ENCODE measurements at regions not wholly inside any gene's neighbourhood (a gene's known extent, or its start where the extent isn't known, plus 50 kb on each side); places are given as distances from the start of the nearest gene placed in this dataset.
"Not testable (repeated sequence)": the region's sequence is repeated elsewhere in the genome, so short reads cannot be mapped to it uniquely, and the experiment has no call there.

- no peak for DNase-seq
Observed at GRCh38 chr14:82636426-82636825, 1102.8 kb upstream of the SEL1L start.

GRCh38 chr14:82641050-82641540 lies 1107.4 kb upstream of the SEL1L start:
- DNase-seq = no peak

- no peak for DNase-seq
Observed at GRCh38 chr14:82642425-82642824, 1108.8 kb upstream of the SEL1L start.

GRCh38 chr14:82647088-82647810 lies 1113.6 kb upstream of the SEL1L start:
- DNase-seq = no peak

- no peak for DNase-seq
Observed at GRCh38 chr14:82655770-82656169, 1122.1 kb upstream of the SEL1L start.

- DNase-seq = no peak
Observed at GRCh38 chr14:82657186-82657675, 1123.6 kb upstream of the SEL1L start.

- no peak for DNase-seq
Observed at GRCh38 chr14:82661258-82661657, 1127.6 kb upstream of the SEL1L start.

- DNase-seq = no peak
Observed at GRCh38 chr14:82667006-82667405, 1133.4 kb upstream of the SEL1L start.

GRCh38 chr14:82667501-82667900 lies 1133.8 kb upstream of the SEL1L start:
- no peak for DNase-seq

- no peak for DNase-seq
Observed at GRCh38 chr14:82676403-82676802, 1142.8 kb upstream of the SEL1L start.

- DNase-seq = no peak
Observed at GRCh38 chr14:82689948-82690347, 1156.3 kb upstream of the SEL1L start.

- DNase-seq = not testable (repeated sequence)
Observed at GRCh38 chr14:82691191-82691590, 1157.5 kb upstream of the SEL1L start.

GRCh38 chr14:82694820-82695219 lies 1161.2 kb upstream of the SEL1L start:
- DNase-seq = no peak

- no peak for DNase-seq
Observed at GRCh38 chr14:82704218-82704617, 1170.6 kb upstream of the SEL1L start.

- peak; percentile 24 for DNase-seq
Observed at GRCh38 chr14:82710267-82710841, 1176.7 kb upstream of the SEL1L start.

- DNase-seq = no peak
Observed at GRCh38 chr14:82719617-82720016, 1186.0 kb upstream of the SEL1L start.

GRCh38 chr14:82720431-82720830 lies 1186.8 kb upstream of the SEL1L start:
- DNase-seq = no peak

- no peak for DNase-seq
Observed at GRCh38 chr14:82720946-82721345, 1187.3 kb upstream of the SEL1L start.

GRCh38 chr14:82724316-82724715 lies 1190.7 kb upstream of the SEL1L start:
- no peak for DNase-seq

- DNase-seq = no peak
Observed at GRCh38 chr14:82725213-82725612, 1191.6 kb upstream of the SEL1L start.

- DNase-seq = no peak
Observed at GRCh38 chr14:82731526-82731925, 1197.9 kb upstream of the SEL1L start.

GRCh38 chr14:82740547-82740946 lies 1206.9 kb upstream of the SEL1L start:
- no peak for DNase-seq

- no peak for DNase-seq
Observed at GRCh38 chr14:82755476-82755875, 1221.8 kb upstream of the SEL1L start.

GRCh38 chr14:82755923-82756322 lies 1222.3 kb upstream of the SEL1L start:
- no peak for DNase-seq

GRCh38 chr14:82757776-82758175 lies 1224.1 kb upstream of the SEL1L start:
- no peak for DNase-seq
